Muscle of leg (tissue), 3 donors: ENCODE measurements at regions not wholly inside any gene's neighbourhood (a gene's known extent, or its start where the extent isn't known, plus 50 kb on each side); places are given as distances from the start of the nearest gene placed in this dataset.
"Not testable (repeated sequence)": the region's sequence is repeated elsewhere in the genome, so short reads cannot be mapped to it uniquely, and the experiment has no call there.

ENCODE experiments used
- DNase-seq: peaks from one replicate; pipeline ENCODE4 v3.0.0; 2013
- H3K27ac ChIP-seq: one replicate; pipeline ENCODE4 v1.5.1; 2013; ENCODE audit warnings: mild to moderate bottlenecking, low read length, control low read depth
- H3K27me3 ChIP-seq: one replicate; pipeline ENCODE4 v1.6.1; 2013; ENCODE audit warnings: low read length; ENCODE audit not compliant: control insufficient read depth, insufficient read depth
- H3K36me3 ChIP-seq: one replicate; pipeline ENCODE4 v1.6.1; 2013; ENCODE audit warnings: low read length; ENCODE audit not compliant: control insufficient read depth, insufficient read depth
- H3K4me1 ChIP-seq: one replicate; pipeline ENCODE4 v1.6.1; 2013; ENCODE audit warnings: low read length; ENCODE audit not compliant: control insufficient read depth, insufficient read depth
- H3K4me3 ChIP-seq: one replicate; pipeline ENCODE4 v1.5.1; 2013; ENCODE audit warnings: low read length, control low read depth
- H3K9me3 ChIP-seq: replicated peaks from 2 replicates; pipeline ENCODE4 v1.6.1; 2013; ENCODE audit warnings: low read depth, low read length; ENCODE audit not compliant: control insufficient read depth
- WGBS: methylation state at CpG from one replicate; pipeline ENCODE4 v1.1.5; 2013; ENCODE audit warnings: missing lambda C conversion rate; ENCODE audit not compliant: insufficient coverage; 5-methylcytosine and 5-hydroxymethylcytosine counted together

DNA sequence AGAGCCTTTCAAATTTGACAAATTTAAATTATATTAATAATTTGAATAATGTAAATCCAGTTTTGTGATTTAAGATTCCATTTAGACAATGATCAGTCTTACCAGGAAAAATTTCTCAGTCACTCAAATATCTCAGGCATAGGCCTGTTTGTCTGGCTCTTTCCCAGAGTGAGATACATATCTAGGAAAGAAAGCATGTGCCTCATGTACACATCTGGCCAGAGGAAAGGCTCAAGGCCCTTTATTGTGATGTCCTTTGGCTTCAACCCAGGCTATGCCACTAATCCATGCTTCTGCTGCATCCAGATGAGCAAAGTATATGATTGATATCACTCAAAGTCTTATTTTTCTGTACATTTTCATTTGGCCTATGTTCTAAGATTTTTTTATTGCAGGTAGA, 473.3 kb upstream of the ADGRL3 start:
- Histone ChIP-seq H3K27ac (no peak overlapping the region), H3K9me3 (no peaks in the 10 kb centered on the region), H3K27me3 (no peaks in the 10 kb centered on the region), H3K36me3 (no peaks in the 10 kb centered on the region), H3K4me3 (no peak overlapping the region), H3K4me1 (no peaks in the 10 kb centered on the region)
- no peak for DNase-seq

DNA sequence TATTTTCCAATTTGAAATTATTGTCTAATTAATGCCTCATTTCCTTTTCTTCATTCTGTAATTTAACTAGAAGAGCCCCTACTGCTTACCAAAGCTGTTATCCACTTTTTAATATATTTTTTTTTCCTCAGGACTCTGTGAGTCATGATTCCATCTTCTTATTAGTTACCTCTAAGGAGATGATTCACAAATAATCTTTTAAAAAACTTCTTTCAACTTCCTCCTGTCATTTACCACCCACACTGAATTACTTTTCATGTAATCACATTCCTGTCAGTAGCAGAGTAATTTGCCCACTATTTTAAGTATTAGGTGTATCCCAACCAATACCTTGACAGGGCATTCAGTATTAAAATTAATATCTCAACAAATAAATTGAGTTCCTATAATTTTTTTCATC, 470.9 kb upstream of the ADGRL3 start:
- Histone ChIP-seq H3K4me1 (no peaks in the 10 kb centered on the region), H3K27ac (no peak overlapping the region), H3K4me3 (no peak overlapping the region), H3K27me3 (no peaks in the 10 kb centered on the region), H3K36me3 (no peaks in the 10 kb centered on the region), H3K9me3 (no peaks in the 10 kb centered on the region)
- no peak for DNase-seq

DNA sequence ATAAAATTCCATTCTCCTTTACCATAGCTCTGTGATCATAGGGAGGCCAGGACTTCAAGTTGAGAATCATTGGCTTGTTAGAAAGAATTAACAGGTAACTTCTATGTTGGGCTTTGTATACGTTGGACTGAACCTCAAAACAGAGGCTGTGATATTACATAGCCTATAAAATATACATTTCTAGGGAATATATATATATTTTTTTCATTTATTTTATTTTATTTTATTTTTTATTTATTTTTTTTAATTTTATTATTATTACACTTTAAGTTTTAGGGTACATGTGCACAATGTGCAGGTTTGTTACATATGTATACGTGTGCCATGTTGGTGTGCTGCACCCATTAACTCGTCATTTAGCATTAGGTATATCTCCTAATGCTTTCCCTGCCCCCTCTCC, 470.4 kb upstream of the ADGRL3 start:
- H3K36me3 ChIP-seq, H3K9me3 ChIP-seq, H3K27ac ChIP-seq, DNase-seq, H3K4me3 ChIP-seq, H3K4me1 ChIP-seq, H3K27me3 ChIP-seq: not testable (repeated sequence)
- no CpG with 5 or more reads among the region's 3 CpGs for WGBS

DNA sequence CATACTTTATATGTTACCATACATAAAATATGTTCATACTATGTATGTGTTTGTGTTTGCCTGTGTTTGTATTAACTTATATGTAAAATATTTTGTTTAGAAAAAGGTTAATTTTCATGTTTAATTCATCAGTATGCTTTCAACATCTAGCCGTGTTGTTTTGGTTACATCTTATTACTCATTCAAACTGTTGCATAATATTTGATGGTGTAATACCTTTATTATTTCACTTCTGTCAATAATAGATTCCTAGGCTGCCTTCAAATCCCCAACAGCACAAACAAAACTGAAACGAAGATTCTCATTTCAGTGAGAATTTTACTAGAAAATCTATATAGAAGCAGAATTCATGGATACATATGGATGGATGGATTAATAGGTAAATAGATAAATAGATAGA, 462.3 kb upstream of the ADGRL3 start:
- H3K9me3 ChIP-seq: no peaks in the 10 kb centered on the region
- no peak for DNase-seq
- no peaks in the 10 kb centered on the region for H3K27me3 ChIP-seq
- no peak overlapping the region for H3K27ac ChIP-seq
- H3K4me1 ChIP-seq: no peaks in the 10 kb centered on the region
- no peaks in the 10 kb centered on the region for H3K36me3 ChIP-seq
- H3K4me3 ChIP-seq: no peak overlapping the region
- no CpG with 5 or more reads among the region's 2 CpGs for WGBS

DNA sequence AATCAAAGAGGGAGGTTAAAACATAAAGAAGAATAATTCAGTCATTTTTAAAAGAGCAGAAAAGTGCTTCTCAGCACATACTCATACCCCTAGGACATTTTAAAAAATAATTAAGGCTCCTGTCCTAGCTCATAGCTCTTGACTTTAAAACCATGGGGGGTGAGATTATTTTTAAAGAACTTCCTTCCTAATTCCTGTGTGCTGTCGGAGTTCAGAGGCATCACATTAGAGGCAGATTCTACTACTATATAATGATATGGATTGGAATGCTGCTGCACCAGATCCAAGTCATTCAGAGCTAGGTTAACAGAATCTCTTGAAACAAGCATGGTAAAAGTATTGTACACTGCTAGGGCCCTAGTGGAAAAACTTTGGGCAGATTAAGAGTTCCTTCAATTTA, 456.5 kb upstream of the ADGRL3 start:
- Histone ChIP-seq H3K4me1 (no peaks in the 10 kb centered on the region), H3K27me3 (no peaks in the 10 kb centered on the region)
- no CpG with 5 or more reads among the region's 1 CpG for WGBS

DNA sequence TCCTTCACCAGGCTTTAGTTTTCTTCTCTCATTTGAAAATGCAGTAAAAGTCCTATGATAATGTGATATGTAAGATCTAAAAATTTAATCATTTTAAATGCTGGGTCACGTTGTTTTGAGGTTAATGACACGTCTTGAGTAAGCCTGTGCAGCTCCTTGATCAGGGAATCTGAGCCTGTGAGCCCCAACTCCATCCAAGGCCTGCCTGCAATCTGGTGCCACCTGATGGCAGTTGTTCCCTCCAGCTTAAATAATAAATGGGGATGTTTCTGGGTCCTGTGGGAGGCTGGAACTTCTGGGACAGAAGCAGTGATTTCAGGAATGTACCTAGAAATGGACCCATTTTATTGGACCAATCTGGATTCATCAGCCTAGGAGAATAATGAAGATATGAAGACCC, 455.4 kb upstream of the ADGRL3 start:
- no peak overlapping the region for H3K27ac ChIP-seq
- no peak overlapping the region for H3K4me3 ChIP-seq
- DNase-seq: no peak
- H3K4me1 ChIP-seq: no peaks in the 10 kb centered on the region
- H3K27me3 ChIP-seq: no peaks in the 10 kb centered on the region
- H3K36me3 ChIP-seq: no peaks in the 10 kb centered on the region
- WGBS: no CpG with 5 or more reads among the region's 2 CpGs
- H3K9me3 ChIP-seq: no peaks in the 10 kb centered on the region

More for the DNA sequence above, 456.5 kb upstream of the ADGRL3 start:
- no peaks in the 10 kb centered on the region for H3K36me3 ChIP-seq
- no peaks in the 10 kb centered on the region for H3K9me3 ChIP-seq
- H3K27ac ChIP-seq: no peak overlapping the region
- H3K4me3 ChIP-seq: no peak overlapping the region
- DNase-seq: no peak

DNA sequence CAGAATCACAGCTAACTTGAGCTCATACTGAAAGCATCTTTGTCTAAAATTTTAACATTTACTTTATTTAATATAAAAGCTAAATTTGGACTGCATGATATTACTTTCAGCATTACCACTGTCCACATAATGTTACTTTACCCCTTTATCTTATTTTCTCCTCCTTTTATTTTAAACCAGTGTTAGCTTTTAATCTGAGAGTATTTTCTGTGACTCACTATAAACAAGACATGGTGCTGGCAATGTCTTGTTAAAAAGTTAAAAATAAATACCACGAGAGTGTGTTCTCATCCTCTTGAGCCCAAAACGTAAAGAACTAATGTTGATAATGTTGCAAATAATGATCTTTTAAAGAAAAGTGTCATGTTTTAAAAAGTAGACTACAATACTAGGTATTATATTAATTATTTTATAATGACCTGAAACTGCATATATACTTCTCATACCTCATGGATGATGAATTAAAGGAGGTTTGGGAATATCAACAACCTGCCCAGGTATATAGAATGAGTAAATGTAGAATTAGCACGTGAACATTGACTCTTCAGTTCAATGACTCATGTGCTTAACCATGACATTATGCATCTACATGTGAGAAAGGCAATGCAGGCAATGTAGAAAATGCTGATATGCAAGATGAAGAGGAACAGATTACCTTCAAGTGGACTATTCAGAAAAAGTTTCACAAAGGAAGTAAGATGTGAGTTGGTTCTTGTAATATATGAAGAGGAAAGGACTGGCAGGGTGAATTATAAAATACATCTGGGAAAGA, 454.1 kb upstream of the ADGRL3 start:
- H3K36me3 ChIP-seq: no peaks in the 10 kb centered on the region
- no peaks in the 10 kb centered on the region for H3K27me3 ChIP-seq
- no peak overlapping the region for H3K27ac ChIP-seq
- WGBS: no CpG with 5 or more reads among the region's 3 CpGs
- no peak for DNase-seq
- no peaks in the 10 kb centered on the region for H3K4me1 ChIP-seq
- no peak overlapping the region for H3K4me3 ChIP-seq
- H3K9me3 ChIP-seq: no peaks in the 10 kb centered on the region

DNA sequence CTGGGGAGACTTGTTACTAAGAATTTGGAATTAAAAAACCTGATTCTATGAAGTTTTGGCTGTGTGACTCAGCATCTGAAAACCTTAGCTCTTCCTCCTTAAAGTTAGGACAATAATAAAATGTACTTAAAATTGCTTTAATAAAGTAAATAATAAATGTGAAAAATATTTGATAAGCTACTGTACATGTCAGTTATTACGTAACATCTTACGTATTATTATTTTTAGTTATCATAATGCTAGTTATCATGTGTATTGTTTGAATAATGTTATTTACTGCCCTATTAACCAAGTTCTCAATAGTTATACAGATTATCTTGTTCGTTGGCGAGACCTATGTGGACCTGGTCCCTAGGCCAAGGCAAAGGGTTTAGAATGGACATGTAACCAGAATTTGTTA, 449.2 kb upstream of the ADGRL3 start:
- DNase-seq: no peak
- Histone ChIP-seq H3K36me3 (no peaks in the 10 kb centered on the region), H3K27ac (no peak overlapping the region), H3K4me1 (no peaks in the 10 kb centered on the region), H3K27me3 (no peaks in the 10 kb centered on the region), H3K9me3 (no peaks in the 10 kb centered on the region), H3K4me3 (no peak overlapping the region)
- no CpG with 5 or more reads among the region's 4 CpGs for WGBS

DNA sequence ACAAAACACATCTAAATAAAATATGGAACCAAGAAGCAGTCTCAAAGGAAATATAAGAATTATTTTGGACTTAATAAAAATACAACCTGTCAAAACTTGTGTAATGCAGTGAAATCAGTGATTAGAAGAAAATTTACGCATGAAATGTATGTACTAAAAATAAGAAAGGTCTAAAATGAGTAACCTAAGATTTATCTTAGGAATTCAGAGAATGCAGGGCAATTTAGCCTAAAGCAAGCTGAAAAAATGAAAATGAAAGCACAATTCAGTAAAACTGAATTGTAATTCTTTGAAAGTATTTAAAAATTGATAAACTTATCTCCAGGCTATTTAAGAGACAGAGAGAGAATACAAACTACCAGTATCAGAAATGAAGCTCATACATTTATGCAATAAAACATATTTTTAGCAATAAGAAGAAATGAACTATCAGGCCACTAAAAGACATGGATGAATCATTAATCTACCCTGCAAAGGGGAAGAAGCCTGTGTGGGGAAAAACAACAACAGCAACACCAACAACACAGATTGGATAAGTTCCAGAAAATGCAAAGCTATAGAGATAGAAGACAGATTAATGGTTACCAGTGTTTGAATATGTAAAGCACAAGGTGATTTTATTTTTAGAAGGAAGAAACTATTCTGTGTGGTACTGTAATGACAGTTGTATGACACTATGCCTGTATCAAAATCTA, 442.0 kb upstream of the ADGRL3 start:
- WGBS: no CpG with 5 or more reads among the region's 1 CpG
- H3K9me3 ChIP-seq: no peaks in the 10 kb centered on the region
- H3K36me3 ChIP-seq: no peaks in the 10 kb centered on the region
- no peaks in the 10 kb centered on the region for H3K4me1 ChIP-seq
- DNase-seq: no peak
- H3K27ac ChIP-seq: no peak overlapping the region
- no peaks in the 10 kb centered on the region for H3K27me3 ChIP-seq
- H3K4me3 ChIP-seq: no peak overlapping the region

DNA sequence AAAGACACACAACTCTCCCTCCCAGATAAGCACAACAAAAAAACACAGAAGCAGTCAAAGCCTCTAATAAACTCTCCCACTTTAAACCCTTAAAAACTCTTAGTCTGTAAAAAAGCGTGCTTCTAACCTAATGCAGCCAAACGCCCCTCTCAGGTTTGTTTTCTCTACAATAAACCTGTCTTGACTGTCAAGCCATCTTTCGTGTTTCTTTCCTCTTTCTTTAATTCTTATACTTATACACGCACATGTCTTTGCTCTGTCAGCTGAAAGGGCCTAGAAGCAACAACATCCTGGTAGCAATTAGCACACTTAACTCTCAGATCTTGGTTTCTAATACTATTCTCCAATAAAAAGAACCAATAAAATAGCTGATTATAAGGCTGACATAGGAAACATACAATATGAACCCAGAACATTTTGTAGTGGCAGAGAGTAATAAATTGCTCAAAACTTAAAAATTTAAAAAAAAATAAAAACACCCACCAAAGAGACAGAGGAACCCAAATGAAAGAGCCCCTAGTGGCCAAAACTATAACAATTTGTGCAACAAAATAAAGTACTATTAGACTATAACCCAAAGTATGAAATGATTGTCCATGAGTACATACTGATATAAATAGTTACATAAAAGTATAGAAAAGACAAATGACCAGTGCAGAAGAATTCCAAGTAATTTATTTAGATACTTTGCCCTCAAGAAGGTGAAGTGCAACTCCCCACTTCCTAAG, 440.4 kb upstream of the ADGRL3 start:
- H3K36me3 ChIP-seq: no peaks in the 10 kb centered on the region
- H3K4me3 ChIP-seq: no peak overlapping the region
- WGBS: 85% methylated on average over 3 of the region's 4 CpGs
- no peak overlapping the region for H3K27ac ChIP-seq
- no peaks in the 10 kb centered on the region for H3K27me3 ChIP-seq
- no peaks in the 10 kb centered on the region for H3K4me1 ChIP-seq
- DNase-seq: no peak
- H3K9me3 ChIP-seq: no peaks in the 10 kb centered on the region
